Natural killer cell (primary cell): ENCODE measurements at regions not wholly inside any gene's neighbourhood (a gene's known extent, or its start where the extent isn't known, plus 50 kb on each side); places are given as distances from the start of the nearest gene placed in this dataset.

ENCODE experiments used
- ATAC-seq, 3 donors: fragments of 150-1000 bp in 2 of 3; fragments of 200-7000 bp in 1 of 3; cut with Tn5 transposase; 1 replicate in 1 of 3; 2 replicates in 2 of 3; pipeline ENCODE4 v1.10.0; 2021; ENCODE audit warnings: mild to moderate bottlenecking in 2 of 3, moderate library complexity in 2 of 3
- DNase-seq, 2 donors: peaks; one replicate each; pipeline versions ENCODE4 v3.0.0 to v3.0.0-alpha.2; 2013 to 2021; ENCODE audit warnings: mixed read lengths in 1 of 2
- H3K27ac ChIP-seq: one replicate; pipeline ENCODE4 v1.5.1; 2013; ENCODE audit warnings: mild to moderate bottlenecking, low read length
- H3K27me3 ChIP-seq: one replicate; pipeline ENCODE4 v1.6.1; 2013; ENCODE audit warnings: low read length; ENCODE audit not compliant: control insufficient read depth, insufficient read depth
- H3K36me3 ChIP-seq: one replicate; pipeline ENCODE4 v1.6.1; 2013; ENCODE audit warnings: low read length; ENCODE audit not compliant: control insufficient read depth, insufficient read depth
- H3K4me1 ChIP-seq: one replicate; pipeline ENCODE4 v1.6.1; 2013; ENCODE audit warnings: low read length; ENCODE audit not compliant: control insufficient read depth, insufficient read depth
- H3K4me3 ChIP-seq: one replicate; pipeline ENCODE4 v1.5.1; 2013; ENCODE audit warnings: low read length
- H3K9me3 ChIP-seq: one replicate; pipeline ENCODE4 v1.6.1; 2013; ENCODE audit warnings: low read length; ENCODE audit not compliant: control insufficient read depth, insufficient read depth
- H3K27ac Mint-ChIP-seq, 2 donors: one replicate each; pipeline ENCODE4 v1.8.0; 2022; ENCODE audit warnings: mild to moderate bottlenecking in 2 of 2, mixed read lengths in 2 of 2, moderate library complexity in 1 of 2
- H3K27me3 Mint-ChIP-seq, 2 donors: one replicate each; pipeline ENCODE4 v1.8.0; 2022; ENCODE audit warnings: low read depth in 2 of 2, mixed read lengths in 2 of 2
- H3K36me3 Mint-ChIP-seq: one replicate; pipeline ENCODE4 v1.8.0; 2022; ENCODE audit warnings: mixed read lengths
- H3K4me1 Mint-ChIP-seq, 2 donors: one replicate each; pipeline ENCODE4 v1.8.0; 2022; ENCODE audit warnings: mixed read lengths in 2 of 2
- H3K4me3 Mint-ChIP-seq: one replicate; pipeline ENCODE4 v1.8.0; 2022; ENCODE audit warnings: mild to moderate bottlenecking, moderate library complexity, mixed read lengths
- H3K9me3 Mint-ChIP-seq, 2 donors: one replicate each; pipeline ENCODE4 v1.8.0; 2022; ENCODE audit warnings: mixed read lengths in 2 of 2
- CTCF ChIP-seq: fragments of 200-600 bp; IDR thresholded peaks from one replicate; pipeline ENCODE4 v1.8.0; 2022; ENCODE audit warnings: antibody characterized with exemption
- WGBS: methylation state at CpG from one replicate; pipeline ENCODE4 v1.1.7; 2013; ENCODE audit warnings: missing lambda C conversion rate; ENCODE audit not compliant: insufficient coverage; 5-methylcytosine and 5-hydroxymethylcytosine counted together
- intact Hi-C: fragments of 100-400 bp; cut with micrococcal nuclease; formaldehyde crosslinking; loops from one replicate; pipeline ENCODE4 v1.14.2; 2022

DNA sequence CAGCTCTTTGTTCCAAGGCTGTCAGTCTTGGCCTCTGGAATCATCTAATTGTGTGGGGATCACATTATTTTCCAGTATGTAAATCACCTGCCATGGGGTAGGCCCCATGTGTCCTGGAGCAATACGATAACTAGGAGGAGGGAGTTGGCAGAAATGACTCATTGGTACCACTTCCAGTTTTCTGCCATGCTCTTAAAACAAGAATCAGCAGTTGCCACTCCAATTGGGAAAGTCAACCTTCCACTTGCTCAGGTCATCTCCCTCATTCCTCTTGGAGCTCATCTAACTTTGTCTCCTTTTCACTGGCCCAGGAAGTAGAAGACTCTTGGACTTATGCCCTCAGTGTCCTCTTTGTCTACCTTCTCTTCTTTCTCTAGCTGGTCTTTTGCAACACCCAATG, 487.0 kb downstream of the SLC4A3 start:
- Mint-ChIP-seq H3K27ac (no peak overlapping the region), H3K36me3 (no peaks in the 10 kb centered on the region), H3K4me3 (no peak overlapping the region), H3K27me3 (no peaks in the 10 kb centered on the region), H3K9me3 (peaks cover 8 to 11% of the 10 kb centered on the region in 2 donors), H3K4me1 (no peaks in the 10 kb centered on the region)
- no peak for DNase-seq
- Histone ChIP-seq H3K4me1 (no peaks in the 10 kb centered on the region), H3K27me3 (no peaks in the 10 kb centered on the region), H3K9me3 (peaks cover 3% of the 10 kb centered on the region), H3K4me3 (no peak overlapping the region), H3K36me3 (no peaks in the 10 kb centered on the region), H3K27ac (no peak overlapping the region)
- ATAC-seq, result no peak
- intact Hi-C loops, result no loop called here
- TF ChIP-seq CTCF, result no peak
- no CpG with 5 or more reads among the region's 1 CpG for WGBS

DNA sequence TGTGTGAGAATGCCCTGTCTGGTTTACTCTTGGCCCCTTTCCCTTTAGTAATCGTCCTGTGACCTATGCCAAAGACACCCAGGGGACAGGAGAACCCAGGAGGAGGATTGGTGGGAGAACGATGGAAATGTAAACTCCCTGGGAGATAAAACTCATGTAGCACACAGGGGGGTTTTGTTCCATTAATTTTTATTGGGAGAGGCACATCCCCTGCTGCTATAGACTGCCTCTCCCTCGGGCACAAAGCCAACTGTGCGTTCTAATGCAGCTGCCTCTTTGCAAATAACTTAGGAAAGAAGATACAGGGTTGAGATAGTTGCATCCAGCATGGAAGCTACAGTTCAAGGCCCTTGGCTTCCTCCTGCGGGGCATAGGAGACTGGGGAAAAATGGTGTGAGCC, 489.6 kb downstream of the SLC4A3 start:
- intact Hi-C loops, result no loop called here
- DNase-seq, result no peak

GRCh38 chr2:220120041-220120440, 492.6 kb downstream of the SLC4A3 start:
- H3K9me3 Mint-ChIP-seq, result peaks cover 4 to 11% of the 10 kb centered on the region in 2 donors
- no peaks in the 10 kb centered on the region for H3K4me1 Mint-ChIP-seq
- Histone ChIP-seq H3K4me1 (no peaks in the 10 kb centered on the region), H3K36me3 (no peaks in the 10 kb centered on the region), H3K27me3 (no peaks in the 10 kb centered on the region), H3K27ac (no peak overlapping the region), H3K4me3 (no peak overlapping the region), H3K9me3 (peaks cover 3% of the 10 kb centered on the region)
- ATAC-seq (no peak), DNase-seq (no peak)
- no peaks in the 10 kb centered on the region for H3K36me3 Mint-ChIP-seq
- 89% methylated on average over 2 of the region's 2 CpGs for WGBS
- no peak overlapping the region for H3K4me3 Mint-ChIP-seq
- H3K27ac Mint-ChIP-seq, result no peak overlapping the region
- intact Hi-C loops, result no loop called here
- no peaks in the 10 kb centered on the region for H3K27me3 Mint-ChIP-seq
- no peak for TF ChIP-seq CTCF

More for the DNA sequence above, 489.6 kb downstream of the SLC4A3 start:
- no peaks in the 10 kb centered on the region for H3K27me3 ChIP-seq
- H3K4me3 ChIP-seq, result no peak overlapping the region
- no peaks in the 10 kb centered on the region for H3K36me3 ChIP-seq
- peaks cover 3% of the 10 kb centered on the region for H3K9me3 ChIP-seq
- no peak for TF ChIP-seq CTCF
- H3K4me3 Mint-ChIP-seq, result no peak overlapping the region
- H3K9me3 Mint-ChIP-seq, result peaks cover 6 to 14% of the 10 kb centered on the region in 2 donors
- H3K27ac ChIP-seq, result no peak overlapping the region
- H3K27me3 Mint-ChIP-seq, result no peaks in the 10 kb centered on the region
- H3K27ac Mint-ChIP-seq, result no peak overlapping the region
- 65% methylated on average over 5 of the region's 5 CpGs for WGBS
- no peaks in the 10 kb centered on the region for H3K4me1 ChIP-seq
- ATAC-seq, result no peak
- H3K4me1 Mint-ChIP-seq, result no peaks in the 10 kb centered on the region
- H3K36me3 Mint-ChIP-seq, result no peaks in the 10 kb centered on the region

GRCh38 chr2:220123751-220124150, 496.3 kb downstream of the SLC4A3 start:
- Histone ChIP-seq H3K9me3 (no peaks in the 10 kb centered on the region), H3K36me3 (no peaks in the 10 kb centered on the region), H3K27me3 (no peaks in the 10 kb centered on the region), H3K4me1 (no peaks in the 10 kb centered on the region), H3K4me3 (no peak overlapping the region), H3K27ac (no peak overlapping the region)
- H3K27me3 Mint-ChIP-seq, result no peaks in the 10 kb centered on the region
- ATAC-seq (no peak), DNase-seq (no peak)
- intact Hi-C loops, result no loop called here
- WGBS, result 86% methylated on average over 1 of the region's 2 CpGs
- H3K27ac Mint-ChIP-seq, result no peak overlapping the region
- no peak overlapping the region for H3K4me3 Mint-ChIP-seq
- H3K9me3 Mint-ChIP-seq, result peaks cover 0 to 6% of the 10 kb centered on the region in 2 donors
- no peak for TF ChIP-seq CTCF
- H3K4me1 Mint-ChIP-seq, result no peaks in the 10 kb centered on the region
- no peaks in the 10 kb centered on the region for H3K36me3 Mint-ChIP-seq
